Neural crest cell (in vitro differentiated cells): ENCODE measurements at regions not wholly inside any gene's neighbourhood (a gene's known extent, or its start where the extent isn't known, plus 50 kb on each side); places are given as distances from the start of the nearest gene placed in this dataset.

ENCODE experiments used
- DNase-seq: peaks from one replicate; pipeline ENCODE4 v3.0.0; 2021; ENCODE audit warnings: low read depth, mixed read lengths, low spot score
- H3K27ac Mint-ChIP-seq: one replicate; pipeline ENCODE4 v1.8.0; 2021; ENCODE audit warnings: mild to moderate bottlenecking, mixed read lengths; ENCODE audit not compliant: unreplicated experiment
- H3K27me3 Mint-ChIP-seq: 2 replicates; pipeline ENCODE4 v1.8.0; 2021; ENCODE audit warnings: low read depth, mild to moderate bottlenecking, mixed read lengths
- H3K36me3 Mint-ChIP-seq: 2 replicates; pipeline ENCODE4 v1.8.0; 2021; ENCODE audit warnings: low read depth, mild to moderate bottlenecking, mixed read lengths
- H3K4me1 Mint-ChIP-seq: 2 replicates; pipeline ENCODE4 v1.8.0; 2021; ENCODE audit warnings: mixed read lengths
- H3K4me3 Mint-ChIP-seq: one replicate; pipeline ENCODE4 v1.8.0; 2021; ENCODE audit warnings: mild to moderate bottlenecking, mixed read lengths
- H3K9me3 Mint-ChIP-seq: 2 replicates; pipeline ENCODE4 v1.8.0; 2021; ENCODE audit warnings: mixed read lengths
- TF ChIP-seq, protein P1 (sequence below): fragments of 200-600 bp; sonication (generic); conservative IDR thresholded peaks from 2 replicates; pipeline ENCODE4 v1.5.0; 2021; ENCODE audit warnings: antibody characterized with exemption, mild to moderate bottlenecking

GRCh38 chr3:72538070-72538745 is 310.0 kb downstream of the SHQ1 start:
- Mint-ChIP-seq H3K4me3 (no peak overlapping the region), H3K27me3 (peaks cover 12% of the 10 kb centered on the region), H3K27ac (no peak overlapping the region), H3K9me3 (peaks cover 5% of the 10 kb centered on the region), H3K36me3 (peaks cover 4% of the 10 kb centered on the region), H3K4me1 (peaks cover 6% of the 10 kb centered on the region)
- TF ChIP-seq, protein P1, sequence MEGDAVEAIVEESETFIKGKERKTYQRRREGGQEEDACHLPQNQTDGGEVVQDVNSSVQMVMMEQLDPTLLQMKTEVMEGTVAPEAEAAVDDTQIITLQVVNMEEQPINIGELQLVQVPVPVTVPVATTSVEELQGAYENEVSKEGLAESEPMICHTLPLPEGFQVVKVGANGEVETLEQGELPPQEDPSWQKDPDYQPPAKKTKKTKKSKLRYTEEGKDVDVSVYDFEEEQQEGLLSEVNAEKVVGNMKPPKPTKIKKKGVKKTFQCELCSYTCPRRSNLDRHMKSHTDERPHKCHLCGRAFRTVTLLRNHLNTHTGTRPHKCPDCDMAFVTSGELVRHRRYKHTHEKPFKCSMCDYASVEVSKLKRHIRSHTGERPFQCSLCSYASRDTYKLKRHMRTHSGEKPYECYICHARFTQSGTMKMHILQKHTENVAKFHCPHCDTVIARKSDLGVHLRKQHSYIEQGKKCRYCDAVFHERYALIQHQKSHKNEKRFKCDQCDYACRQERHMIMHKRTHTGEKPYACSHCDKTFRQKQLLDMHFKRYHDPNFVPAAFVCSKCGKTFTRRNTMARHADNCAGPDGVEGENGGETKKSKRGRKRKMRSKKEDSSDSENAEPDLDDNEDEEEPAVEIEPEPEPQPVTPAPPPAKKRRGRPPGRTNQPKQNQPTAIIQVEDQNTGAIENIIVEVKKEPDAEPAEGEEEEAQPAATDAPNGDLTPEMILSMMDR = no peak
- no peak for DNase-seq

DNA sequence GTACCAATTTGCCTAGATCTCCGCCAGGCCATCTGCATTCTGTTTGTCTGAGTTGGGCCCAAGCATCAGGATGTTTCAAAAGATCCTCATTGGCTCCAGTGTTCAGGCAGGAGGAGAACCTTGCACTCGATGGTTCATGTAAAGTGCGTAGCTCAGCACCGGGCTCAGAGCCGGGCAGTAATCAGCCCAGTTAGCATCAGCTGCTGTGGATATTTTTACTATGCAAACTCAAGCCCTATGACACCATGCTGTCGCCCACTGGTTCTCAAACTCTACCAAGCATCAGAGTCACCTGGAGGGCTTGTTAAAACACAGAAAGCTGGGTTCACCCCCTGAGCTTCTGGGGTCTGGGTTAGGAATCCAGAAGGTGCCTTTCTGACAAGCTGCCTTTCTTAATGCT is 310.8 kb downstream of the SHQ1 start:
- TF ChIP-seq, protein P1 = no peak
- Mint-ChIP-seq H3K4me1 (peaks cover 6% of the 10 kb centered on the region), H3K9me3 (peaks cover 5% of the 10 kb centered on the region), H3K27me3 (peaks cover 14% of the 10 kb centered on the region), H3K27ac (no peak overlapping the region), H3K4me3 (no peak overlapping the region), H3K36me3 (peaks cover 4% of the 10 kb centered on the region)
- no peak for DNase-seq

DNA sequence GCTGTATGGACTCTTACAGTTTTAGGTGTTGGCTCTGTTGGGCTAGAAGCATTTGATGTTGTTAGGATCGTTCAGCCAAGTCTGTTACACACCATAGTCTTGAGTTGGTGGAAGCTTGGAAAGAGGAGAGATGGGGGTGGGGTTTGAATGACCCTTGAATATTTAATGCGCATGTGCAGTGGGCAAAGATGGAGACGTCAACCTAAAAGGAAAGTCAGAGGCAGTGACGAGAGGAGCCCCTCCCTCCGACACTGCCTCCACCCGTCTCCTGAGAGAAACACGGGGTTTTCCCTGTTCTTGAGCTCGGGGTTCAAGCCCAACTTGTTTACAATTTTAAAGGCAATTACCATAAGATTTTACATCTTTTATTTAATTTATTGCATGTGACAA is 311.4 kb downstream of the SHQ1 start:
- peaks cover 6% of the 10 kb centered on the region for H3K4me1 Mint-ChIP-seq
- H3K36me3 Mint-ChIP-seq = peaks cover 4% of the 10 kb centered on the region
- TF ChIP-seq, protein P1 = no peak
- H3K27ac Mint-ChIP-seq = no peak overlapping the region
- no peak for DNase-seq
- H3K9me3 Mint-ChIP-seq = peaks cover 5% of the 10 kb centered on the region
- H3K27me3 Mint-ChIP-seq = peaks cover 19% of the 10 kb centered on the region
- H3K4me3 Mint-ChIP-seq = no peak overlapping the region

DNA sequence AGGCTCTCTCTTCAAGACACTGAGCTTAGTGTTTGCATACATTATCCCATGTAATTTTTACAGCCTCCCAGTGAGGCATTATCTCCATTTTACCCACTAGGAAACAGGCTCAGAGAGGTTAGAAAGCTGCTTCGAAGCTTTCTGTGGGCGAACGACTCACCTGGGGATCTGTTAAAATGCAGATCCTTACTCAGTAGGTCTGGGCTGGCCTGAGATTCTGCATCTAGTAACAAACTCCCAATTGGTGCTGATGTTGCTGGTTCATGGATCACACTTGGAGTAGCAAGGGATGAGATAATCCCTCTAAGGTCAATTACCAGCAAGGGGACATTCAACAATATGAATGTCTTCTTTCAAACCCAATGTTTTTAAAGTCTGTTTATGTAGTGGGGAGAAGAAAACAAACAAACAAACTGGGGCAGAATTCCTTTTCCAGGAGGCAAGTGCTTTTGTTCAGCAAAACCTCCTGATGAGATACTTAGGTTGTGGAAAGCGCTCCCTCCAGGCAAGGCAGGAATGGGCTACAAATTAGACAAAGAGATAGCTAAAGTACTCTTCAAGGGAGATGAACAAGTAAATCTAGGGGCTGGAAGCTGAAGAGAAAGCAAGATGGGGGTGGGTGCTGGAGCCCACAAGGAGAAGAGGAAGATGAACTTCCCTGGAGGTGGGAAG is 311.9 kb downstream of the SHQ1 start:
- Mint-ChIP-seq H3K9me3 (peaks cover 5% of the 10 kb centered on the region), H3K27me3 (peaks cover 19% of the 10 kb centered on the region), H3K36me3 (peaks cover 4% of the 10 kb centered on the region), H3K4me3 (no peak overlapping the region), H3K4me1 (peaks cover 6% of the 10 kb centered on the region), H3K27ac (no peak overlapping the region)
- no peak for DNase-seq
- TF ChIP-seq, protein P1 = no peak

DNA sequence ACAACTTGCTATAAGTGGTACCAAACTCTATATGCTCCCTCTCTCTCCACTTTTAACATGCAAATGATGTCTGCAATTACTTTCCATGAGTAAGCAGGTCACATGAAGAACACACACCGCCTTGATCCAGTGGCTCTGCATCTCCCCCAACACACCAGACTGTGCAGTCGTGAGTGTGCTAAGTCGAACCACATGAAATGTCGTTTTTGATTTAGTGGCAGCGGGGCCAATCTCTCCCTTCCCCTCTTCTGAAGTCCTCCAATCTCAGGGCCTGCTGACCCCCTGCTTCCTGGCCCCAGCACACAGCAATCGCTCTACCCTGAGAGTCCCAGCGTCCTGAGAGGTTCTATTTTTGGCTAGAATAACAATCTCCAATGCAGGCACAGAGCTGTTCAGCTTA is 312.5 kb downstream of the SHQ1 start:
- H3K9me3 Mint-ChIP-seq = peaks cover 5% of the 10 kb centered on the region
- H3K36me3 Mint-ChIP-seq = peaks cover 4% of the 10 kb centered on the region
- H3K27me3 Mint-ChIP-seq = peaks cover 23% of the 10 kb centered on the region
- H3K4me3 Mint-ChIP-seq = no peak overlapping the region
- DNase-seq = no peak
- H3K4me1 Mint-ChIP-seq = peaks cover 6% of the 10 kb centered on the region
- TF ChIP-seq, protein P1 = no peak
- no peak overlapping the region for H3K27ac Mint-ChIP-seq
